ENCODE measurements at regions not wholly inside any gene's neighbourhood (a gene's known extent, or its start where the extent isn't known, plus 50 kb on each side); places are given as distances from the start of the nearest gene placed in this dataset.
"Not testable (repeated sequence)": the region's sequence is repeated elsewhere in the genome, so short reads cannot be mapped to it uniquely, and the experiment has no call there.

GRCh38 chr6:144476286-144476685 lies 191.2 kb downstream of the UTRN start:
- DNase-seq (ENCODE audit: low read depth in 2 of 2), result no peak

- DNase-seq (ENCODE audit: low read depth in 2 of 2), result no peak
Observed at GRCh38 chr6:144477396-144477795, 192.3 kb downstream of the UTRN start.

- no peak for DNase-seq (ENCODE audit: low read depth in 2 of 2)
Observed at GRCh38 chr6:144477856-144478255, 192.7 kb downstream of the UTRN start.

- no peak for DNase-seq (ENCODE audit: low read depth in 2 of 2)
Observed at GRCh38 chr6:144478483-144478882, 193.3 kb downstream of the UTRN start.

- no peak for DNase-seq (ENCODE audit: low read depth in 2 of 2)
Observed at GRCh38 chr6:144479991-144480390, 194.9 kb downstream of the UTRN start.

GRCh38 chr6:144480473-144480872 lies 195.3 kb downstream of the UTRN start:
- no peak for DNase-seq (ENCODE audit: low read depth in 2 of 2)

- no peak for DNase-seq (ENCODE audit: low read depth in 2 of 2)
Observed at GRCh38 chr6:144481527-144481926, 196.4 kb downstream of the UTRN start.

GRCh38 chr6:144482142-144482541 lies 197.0 kb downstream of the UTRN start:
- peak; percentile 34 to 44 for DNase-seq (ENCODE audit: low read depth in 2 of 2)

- DNase-seq (ENCODE audit: low read depth in 2 of 2), result no peak
Observed at GRCh38 chr6:144485531-144485930, 200.4 kb downstream of the UTRN start.

- DNase-seq (ENCODE audit: low read depth in 2 of 2), result no peak
Observed at GRCh38 chr6:144488590-144488989, 203.5 kb downstream of the UTRN start.

- no peak for DNase-seq (ENCODE audit: low read depth in 2 of 2)
Observed at GRCh38 chr6:144493035-144493910, 208.1 kb downstream of the UTRN start.

GRCh38 chr6:144495076-144495475 lies 209.9 kb downstream of the UTRN start:
- not testable (repeated sequence) for DNase-seq (ENCODE audit: low read depth in 2 of 2)

- DNase-seq (ENCODE audit: low read depth in 2 of 2), result no peak
Observed at GRCh38 chr6:144497650-144498049, 212.5 kb downstream of the UTRN start.

- DNase-seq (ENCODE audit: low read depth in 2 of 2), result no peak
Observed at GRCh38 chr6:144500892-144501291, 215.8 kb downstream of the UTRN start.

- not testable (repeated sequence) for DNase-seq (ENCODE audit: low read depth in 2 of 2)
Observed at GRCh38 chr6:144505214-144505613, 220.1 kb downstream of the UTRN start.

- not testable (repeated sequence) for DNase-seq (ENCODE audit: low read depth in 2 of 2)
Observed at GRCh38 chr6:144506051-144506450, 220.9 kb downstream of the UTRN start.

GRCh38 chr6:144507772-144508312 lies 222.7 kb downstream of the UTRN start:
- DNase-seq (ENCODE audit: low read depth in 2 of 2), result not testable (repeated sequence)

- no peak for DNase-seq (ENCODE audit: low read depth in 2 of 2)
Observed at GRCh38 chr6:144510859-144511258, 225.7 kb downstream of the UTRN start.

- DNase-seq (ENCODE audit: low read depth in 2 of 2), result no peak
Observed at GRCh38 chr6:144515761-144516160, 230.6 kb downstream of the UTRN start.

GRCh38 chr6:144519426-144519825 lies 234.3 kb downstream of the UTRN start:
- DNase-seq (ENCODE audit: low read depth in 2 of 2), result no peak

GRCh38 chr6:144528743-144529425 lies 243.7 kb downstream of the UTRN start:
- no peak for DNase-seq (ENCODE audit: low read depth in 2 of 2)

GRCh38 chr6:144530118-144530517 lies 245.0 kb downstream of the UTRN start:
- DNase-seq (ENCODE audit: low read depth in 2 of 2), result no peak

- not testable (repeated sequence) for DNase-seq (ENCODE audit: low read depth in 2 of 2)
Observed at GRCh38 chr6:144532238-144532637, 247.1 kb downstream of the UTRN start.
